Head of caudate nucleus (tissue), 42 donors: ENCODE measurements at regions not wholly inside any gene's neighbourhood (a gene's known extent, or its start where the extent isn't known, plus 50 kb on each side); places are given as distances from the start of the nearest gene placed in this dataset.
"Not testable (repeated sequence)": the region's sequence is repeated elsewhere in the genome, so short reads cannot be mapped to it uniquely, and the experiment has no call there.

Experiments used
- DNase-seq, 42 donors: peaks; one replicate each; pipeline versions ENCODE4 v3.0.0 to v3.0.0-alpha.2; 2020 to 2021; ENCODE audit warnings: mixed read lengths in 7 of 42
- intact Hi-C: fragments of 100-400 bp; cut with DNase I; formaldehyde crosslinking; loops from one replicate; pipeline ENCODE4 v1.15.0; 2022

- DNase-seq, result no peak
- intact Hi-C loops, result no loop called here
Observed at GRCh38 chr6:163866192-163866591, 451.7 kb downstream of the QKI start.

GRCh38 chr6:163863565-163863964 is 449.0 kb downstream of the QKI start:
- intact Hi-C loops, result no loop called here
- no peak for DNase-seq

GRCh38 chr6:163862701-163863100 is 448.2 kb downstream of the QKI start:
- intact Hi-C loops, result no loop called here
- DNase-seq, result no peak

- intact Hi-C loops, result no loop called here
- DNase-seq, result no peak
Observed at GRCh38 chr6:163861627-163862026, 447.1 kb downstream of the QKI start.

GRCh38 chr6:163860287-163861081 is 446.0 kb downstream of the QKI start:
- intact Hi-C loops, result no loop called here
- peak in 1 of 42 donors; percentile 8 for DNase-seq

- intact Hi-C loops, DNase-seq: not testable (repeated sequence)
Observed at GRCh38 chr6:163858870-163859269, 444.4 kb downstream of the QKI start.

GRCh38 chr6:163857421-163857820 is 442.9 kb downstream of the QKI start:
- DNase-seq, result no peak
- intact Hi-C loops, result no loop called here

- intact Hi-C loops, result no loop called here
Observed at GRCh38 chr6:163850874-163851273, 436.4 kb downstream of the QKI start.

GRCh38 chr6:163844761-163845160 is 430.2 kb downstream of the QKI start:
- intact Hi-C loops, result no loop called here
- DNase-seq, result no peak

More at GRCh38 chr6:163850874-163851273, 436.4 kb downstream of the QKI start:
- DNase-seq, result no peak

- intact Hi-C loops, result no loop called here
- no peak for DNase-seq
Observed at GRCh38 chr6:163844357-163844756, 429.8 kb downstream of the QKI start.

- no peak for DNase-seq
- intact Hi-C loops, result no loop called here
Observed at GRCh38 chr6:163843218-163843617, 428.7 kb downstream of the QKI start.

GRCh38 chr6:163842467-163842866 is 427.9 kb downstream of the QKI start:
- no peak for DNase-seq
- intact Hi-C loops, result no loop called here

- no peak for DNase-seq
- intact Hi-C loops, result no loop called here
Observed at GRCh38 chr6:163841733-163842132, 427.2 kb downstream of the QKI start.

- no peak for DNase-seq
- intact Hi-C loops, result no loop called here
Observed at GRCh38 chr6:163841326-163841725, 426.8 kb downstream of the QKI start.

GRCh38 chr6:163840880-163841279 is 426.4 kb downstream of the QKI start:
- no peak for DNase-seq
- intact Hi-C loops, result no loop called here

GRCh38 chr6:163839296-163839695 is 424.8 kb downstream of the QKI start:
- intact Hi-C loops, result no loop called here
- no peak for DNase-seq

- DNase-seq, result peak in 37 of 42 donors; percentile 16 to 65 (median 35)
- intact Hi-C loops, result no loop called here
Observed at GRCh38 chr6:163837691-163838431, 423.3 kb downstream of the QKI start.

GRCh38 chr6:163836876-163837690 is 422.6 kb downstream of the QKI start:
- intact Hi-C loops, result no loop called here
- DNase-seq, result peak in 6 of 42 donors; percentile 16 to 56 (median 21)

GRCh38 chr6:163835439-163836171 is 421.1 kb downstream of the QKI start:
- intact Hi-C loops, result no loop called here
- no peak for DNase-seq
